ENCODE measurements at regions not wholly inside any gene's neighbourhood (a gene's known extent, or its start where the extent isn't known, plus 50 kb on each side); places are given as distances from the start of the nearest gene placed in this dataset.
"Not testable (repeated sequence)": the region's sequence is repeated elsewhere in the genome, so short reads cannot be mapped to it uniquely, and the experiment has no call there.

GRCh38 chr2:160583813-160584537 lies 90.4 kb upstream of the RBMS1 start:
- no peak for DNase-seq (ENCODE audit: low spot score)

- DNase-seq (ENCODE audit: low spot score), result peak; percentile 58
Observed at GRCh38 chr2:160584972-160585494, 91.4 kb upstream of the RBMS1 start.

DNA sequence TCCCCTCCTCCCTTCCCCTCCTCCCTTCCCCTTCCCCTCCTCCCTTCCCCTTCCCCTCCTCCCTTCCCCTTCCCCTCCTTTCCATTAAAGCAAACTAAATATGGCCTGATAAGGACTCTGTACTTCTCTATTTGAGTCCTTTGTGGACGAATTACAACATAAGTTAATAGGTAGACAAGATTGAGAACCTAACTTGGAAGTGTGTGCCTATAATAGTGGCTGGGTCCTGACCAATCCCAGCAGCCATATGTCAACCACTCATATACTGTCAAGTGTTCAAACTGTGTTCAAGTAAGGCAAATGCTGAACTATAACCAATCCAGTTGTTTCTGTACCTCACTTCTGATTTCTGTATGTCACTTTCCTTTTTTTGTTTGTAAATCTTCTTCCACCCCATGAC lies 97.1 kb upstream of the RBMS1 start:
- no peak for DNase-seq (ENCODE audit: low spot score)

GRCh38 chr2:160592401-160592800 lies 98.8 kb upstream of the RBMS1 start:
- no peak for DNase-seq (ENCODE audit: low spot score)

- no peak for DNase-seq (ENCODE audit: low spot score)
Observed at GRCh38 chr2:160592993-160593392, 99.4 kb upstream of the RBMS1 start.

DNA sequence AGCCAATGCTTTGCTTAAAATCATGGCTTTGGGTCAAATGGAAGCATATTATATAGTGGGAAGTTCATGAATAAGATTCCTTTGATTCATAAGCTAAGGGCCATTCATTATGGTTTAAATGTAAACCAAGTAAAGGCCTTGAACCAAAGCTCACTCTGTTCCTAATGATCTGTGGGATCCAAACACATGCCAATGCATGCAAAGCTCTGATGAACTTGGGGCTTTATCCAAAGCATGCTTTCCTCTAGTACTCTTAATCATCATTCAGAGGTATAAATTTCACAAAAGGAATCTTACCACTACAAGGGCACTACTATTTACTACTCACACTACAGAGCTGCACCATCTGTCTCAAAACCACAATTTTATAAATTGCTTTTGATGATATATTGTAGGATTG lies 102.8 kb upstream of the RBMS1 start:
- no peak for DNase-seq (ENCODE audit: low spot score)

- DNase-seq (ENCODE audit: low spot score), result not testable (repeated sequence)
Observed at GRCh38 chr2:160600437-160600836, 106.8 kb upstream of the RBMS1 start.

DNA sequence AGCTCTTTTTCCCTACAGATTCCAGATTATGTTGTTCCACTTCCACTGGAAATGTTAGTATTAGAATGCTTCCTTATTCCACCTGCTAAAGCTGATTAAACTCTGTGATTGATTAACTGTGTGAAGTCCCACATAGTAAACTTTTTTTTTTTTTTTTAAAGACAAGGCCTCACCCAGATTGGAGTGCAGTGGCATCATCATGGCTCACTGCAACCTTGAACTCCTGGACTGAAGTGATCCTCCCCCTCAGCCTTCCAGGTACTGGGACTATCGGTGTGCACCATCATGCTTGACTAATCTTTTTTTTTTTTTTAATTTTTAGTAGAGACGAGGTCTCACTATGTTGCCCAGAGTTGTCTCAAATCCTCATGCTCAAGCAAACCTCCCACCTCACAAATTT lies 108.5 kb upstream of the RBMS1 start:
- no peak for DNase-seq (ENCODE audit: low spot score)

DNA sequence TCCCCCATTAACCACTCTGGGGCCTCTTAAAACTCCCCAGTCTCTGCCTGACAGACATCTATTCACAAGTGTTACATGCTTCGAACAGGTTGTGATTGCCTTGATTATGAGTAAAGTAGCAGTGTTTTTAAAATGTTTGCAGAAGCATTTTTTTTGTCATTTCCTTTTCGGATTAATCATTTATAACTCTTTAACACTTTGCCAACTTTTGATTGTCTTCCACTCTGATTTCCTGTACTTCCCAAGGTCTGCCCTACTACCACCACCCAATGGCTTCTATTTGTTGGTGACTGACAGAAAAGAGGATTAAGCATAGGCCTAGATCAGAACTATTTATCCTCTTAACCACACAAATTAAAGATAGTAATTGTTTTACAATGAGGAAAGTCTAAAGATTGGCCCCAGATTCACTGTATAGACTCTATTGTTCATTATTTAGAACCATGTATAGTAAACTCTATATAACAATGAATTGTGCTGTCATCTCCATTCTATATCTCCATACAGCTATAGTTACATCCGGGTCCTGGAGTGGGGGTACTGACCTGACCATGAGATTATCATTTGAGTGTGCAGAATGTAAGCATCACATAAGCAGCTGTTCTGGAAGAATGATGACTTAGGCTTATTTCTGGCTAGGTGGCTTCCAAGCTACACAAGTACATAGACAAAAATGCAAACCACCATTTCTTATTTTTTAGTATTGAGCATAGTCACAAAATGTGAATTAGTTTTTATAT lies 110.3 kb upstream of the RBMS1 start:
- no peak for DNase-seq (ENCODE audit: low spot score)

GRCh38 chr2:160606341-160606740 lies 112.7 kb upstream of the RBMS1 start:
- DNase-seq (ENCODE audit: low spot score), result no peak

GRCh38 chr2:160608599-160608998 lies 115.0 kb upstream of the RBMS1 start:
- no peak for DNase-seq (ENCODE audit: low spot score)

DNA sequence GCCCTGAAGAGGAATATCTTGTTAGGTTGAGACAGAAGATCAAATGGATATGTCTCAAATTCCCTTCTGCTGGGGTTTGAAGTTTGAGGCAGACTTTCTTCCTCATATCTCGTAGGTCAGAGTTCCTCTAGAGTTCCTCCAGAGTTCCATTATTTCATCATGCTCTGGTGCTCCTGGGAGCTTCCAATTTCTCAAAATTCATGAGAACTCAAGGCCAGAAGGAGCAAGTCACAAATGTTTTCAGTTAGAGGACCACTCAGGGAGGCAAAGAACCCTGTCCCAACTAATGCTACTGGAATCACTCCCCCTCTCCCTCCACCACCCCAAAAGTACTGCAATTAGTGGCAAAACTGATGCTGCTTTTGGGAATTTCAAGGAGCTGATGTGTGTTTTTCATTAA lies 115.7 kb upstream of the RBMS1 start:
- no peak for DNase-seq (ENCODE audit: low spot score)

DNA sequence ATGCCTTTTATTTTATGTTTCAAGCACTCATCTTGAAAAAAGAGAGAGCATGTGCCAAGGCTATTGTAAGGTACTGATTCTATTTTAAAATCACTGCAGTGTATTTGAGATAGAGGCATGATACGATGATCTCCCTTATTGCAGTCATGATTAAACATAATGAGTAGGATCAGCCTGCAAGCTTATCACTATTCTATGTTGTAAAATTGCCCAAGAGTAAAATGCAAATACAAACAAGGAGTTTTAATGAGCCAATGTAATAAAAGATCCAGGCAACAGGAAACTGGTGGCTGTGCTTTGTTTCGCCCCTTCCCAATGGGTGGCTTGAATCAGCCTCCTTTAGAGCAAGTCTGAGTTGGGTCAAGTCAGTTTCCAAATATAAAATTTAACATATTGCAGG lies 116.4 kb upstream of the RBMS1 start:
- no peak for DNase-seq (ENCODE audit: low spot score)

DNA sequence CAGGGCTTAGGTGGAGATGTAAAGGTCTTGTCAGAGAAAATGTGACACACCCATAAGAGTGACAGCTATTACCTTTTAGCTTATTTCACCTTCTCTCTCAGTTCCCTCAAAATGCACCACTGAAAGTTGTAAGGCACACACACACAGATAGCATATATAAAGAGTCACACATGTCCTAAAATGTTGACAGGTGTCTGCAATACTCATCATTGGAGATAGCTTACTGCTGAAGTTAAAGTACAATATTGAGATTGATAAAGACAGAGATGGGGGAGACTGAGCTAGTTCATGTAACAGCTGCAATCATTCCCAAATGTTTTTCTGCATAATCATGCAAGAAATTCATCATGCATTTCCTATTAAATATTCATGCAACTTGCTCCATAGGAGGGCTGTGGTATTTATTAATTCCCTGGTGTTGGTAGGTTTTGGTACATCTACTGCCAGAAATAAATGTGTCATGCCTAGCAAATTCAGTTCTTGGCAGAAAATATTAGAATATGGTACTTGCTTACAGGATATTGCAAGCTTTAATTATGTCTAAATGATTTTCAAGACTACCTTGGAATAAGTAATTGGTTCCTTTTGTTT lies 118.8 kb upstream of the RBMS1 start:
- DNase-seq (ENCODE audit: low spot score), result peak; percentile 30

DNA sequence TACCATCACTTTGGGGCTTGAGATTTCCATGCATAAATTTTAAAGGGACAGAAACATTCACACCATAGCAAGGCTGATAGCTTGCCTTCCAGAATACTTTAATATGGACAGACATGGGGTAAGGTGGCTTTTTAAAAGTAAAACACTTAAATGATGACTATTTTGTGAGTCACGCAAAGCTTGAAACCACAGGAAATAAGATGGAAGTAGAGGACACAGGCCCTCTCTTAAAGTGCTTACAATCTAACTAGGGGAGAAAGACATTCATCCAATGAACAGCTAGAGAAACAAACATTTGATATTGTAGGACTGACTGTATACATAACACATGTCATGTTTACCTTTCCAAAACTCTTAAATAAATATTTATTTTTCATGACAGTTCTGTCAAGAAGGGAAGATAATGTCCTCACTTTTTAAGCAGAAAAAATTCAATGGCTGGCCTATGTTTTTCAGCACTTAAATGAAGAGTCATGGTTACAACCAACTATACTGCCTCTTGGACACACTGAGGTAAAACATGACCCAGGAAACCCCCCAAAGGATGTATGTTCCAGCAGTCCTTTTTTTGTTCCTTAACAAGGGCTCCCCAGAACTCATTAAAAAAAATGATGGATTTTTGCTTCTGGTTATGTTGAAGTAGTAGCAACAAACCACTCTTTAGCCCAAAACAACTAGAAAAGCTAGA lies 120.0 kb upstream of the RBMS1 start:
- peak; percentile 20 for DNase-seq (ENCODE audit: low spot score)

DNA sequence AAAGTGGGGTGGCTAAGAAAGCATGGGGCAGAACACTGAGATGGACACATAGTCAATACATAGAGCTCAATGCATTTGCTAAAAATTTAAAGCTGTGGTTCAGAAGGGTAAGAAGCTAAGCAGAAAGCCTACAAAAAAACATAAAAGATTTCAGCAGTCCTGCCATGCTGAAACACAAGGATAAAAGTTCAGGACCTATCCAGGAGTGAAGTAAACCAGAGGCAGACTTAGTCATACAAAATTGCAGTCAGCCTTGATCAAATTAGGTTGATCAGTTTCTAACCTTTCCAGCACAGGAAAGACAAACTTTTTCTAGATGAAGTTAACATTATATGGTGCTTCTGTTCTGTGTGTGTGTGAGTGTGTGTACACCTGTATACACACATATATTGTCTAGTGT lies 120.8 kb upstream of the RBMS1 start:
- DNase-seq (ENCODE audit: low spot score), result no peak

DNA sequence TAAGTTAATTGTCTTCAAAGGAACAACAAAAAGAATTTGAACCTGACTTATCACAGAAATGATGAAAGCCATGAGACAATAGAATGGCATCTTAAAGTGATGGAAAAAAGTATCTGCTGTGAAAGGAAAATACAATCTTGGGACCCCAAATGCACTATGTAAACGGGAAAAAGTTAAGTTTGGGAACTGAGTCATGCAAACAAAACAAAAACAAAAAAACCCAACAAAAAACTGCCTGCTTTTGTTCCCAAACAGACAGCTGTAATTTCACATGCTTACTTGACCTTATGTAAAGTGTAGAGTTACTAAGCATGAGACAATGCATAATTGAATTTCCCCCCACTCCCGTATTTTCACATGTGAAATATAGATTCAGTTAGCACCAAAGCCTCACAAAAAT lies 122.1 kb upstream of the RBMS1 start:
- DNase-seq (ENCODE audit: low spot score), result no peak

- no peak for DNase-seq (ENCODE audit: low spot score)
Observed at GRCh38 chr2:160616149-160616548, 122.5 kb upstream of the RBMS1 start.

DNA sequence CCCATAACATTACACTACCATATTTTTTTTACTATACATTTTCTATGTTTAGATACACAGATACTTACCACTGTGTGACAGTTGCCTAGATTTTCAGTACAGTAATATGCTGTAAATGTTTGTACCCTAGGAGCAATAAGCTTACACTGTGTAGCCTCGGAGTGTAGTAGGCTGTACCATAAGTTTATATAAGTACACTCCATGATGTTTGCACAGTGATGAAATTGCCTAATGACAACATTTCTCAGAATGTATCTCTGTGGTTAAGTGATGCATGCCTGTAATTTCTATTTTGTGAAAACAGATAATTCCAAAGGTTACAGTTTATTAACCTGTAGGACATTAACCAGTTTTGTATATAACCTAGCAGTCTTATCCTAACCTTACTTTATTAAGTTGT lies 128.1 kb upstream of the RBMS1 start:
- DNase-seq (ENCODE audit: low spot score), result no peak

GRCh38 chr2:160628020-160628637 lies 134.5 kb upstream of the RBMS1 start:
- not testable (repeated sequence) for DNase-seq (ENCODE audit: low spot score)

DNA sequence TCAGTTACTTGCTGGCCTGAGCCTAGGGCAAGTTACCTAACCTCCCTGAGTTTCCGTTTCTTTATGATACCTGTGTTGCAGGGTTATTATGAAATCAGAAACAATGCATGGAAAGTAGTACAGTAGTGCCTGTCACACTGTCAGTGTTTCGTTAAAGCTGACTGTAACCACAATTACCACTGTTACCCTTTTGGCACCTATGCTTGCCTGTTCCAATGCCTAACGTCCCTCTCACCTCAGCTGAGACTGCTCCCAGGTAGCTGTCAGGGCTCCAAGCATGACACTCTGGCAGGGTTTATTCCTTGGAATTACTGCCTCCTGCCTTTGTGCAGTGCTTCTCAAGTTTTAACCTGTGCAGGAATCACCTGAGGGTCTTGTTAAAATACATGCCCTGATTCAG lies 135.2 kb upstream of the RBMS1 start:
- no peak for DNase-seq (ENCODE audit: low spot score)
